ENCODE measurements at regions not wholly inside any gene's neighbourhood (a gene's known extent, or its start where the extent isn't known, plus 50 kb on each side); places are given as distances from the start of the nearest gene placed in this dataset.

GRCh38 chr10:43728425-43728824 lies 79.7 kb upstream of the ZNF32 start:
- no peak for DNase-seq (ENCODE audit: low read depth)

- DNase-seq (ENCODE audit: low read depth) = no peak
These were observed 79.3 kb upstream of the ZNF32 start for GRCh38 chr10:43727935-43728334.

DNA sequence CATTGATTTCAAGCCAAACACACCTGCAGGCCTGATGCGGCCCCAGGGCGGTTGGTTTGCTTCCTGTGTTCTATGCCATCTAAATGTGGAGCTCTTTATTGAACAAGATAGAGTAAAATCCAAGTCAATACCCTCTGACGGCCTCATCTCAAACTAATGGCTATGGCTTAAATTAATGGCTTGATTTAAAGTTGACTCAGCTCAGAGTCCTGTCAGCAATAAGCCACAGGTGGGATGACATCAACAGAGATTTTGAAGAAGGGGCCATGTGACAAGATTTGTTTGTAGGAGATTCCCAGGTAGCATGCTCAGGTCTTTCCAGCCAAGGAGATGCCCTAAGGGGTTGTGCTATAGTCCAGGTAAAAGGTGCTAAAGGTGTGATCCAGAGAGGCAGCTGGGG lies 66.7 kb upstream of the ZNF32 start:
- DNase-seq (ENCODE audit: low read depth) = no peak

- DNase-seq (ENCODE audit: low read depth) = no peak
These were observed 64.3 kb upstream of the ZNF32 start for GRCh38 chr10:43712821-43713584.

DNA sequence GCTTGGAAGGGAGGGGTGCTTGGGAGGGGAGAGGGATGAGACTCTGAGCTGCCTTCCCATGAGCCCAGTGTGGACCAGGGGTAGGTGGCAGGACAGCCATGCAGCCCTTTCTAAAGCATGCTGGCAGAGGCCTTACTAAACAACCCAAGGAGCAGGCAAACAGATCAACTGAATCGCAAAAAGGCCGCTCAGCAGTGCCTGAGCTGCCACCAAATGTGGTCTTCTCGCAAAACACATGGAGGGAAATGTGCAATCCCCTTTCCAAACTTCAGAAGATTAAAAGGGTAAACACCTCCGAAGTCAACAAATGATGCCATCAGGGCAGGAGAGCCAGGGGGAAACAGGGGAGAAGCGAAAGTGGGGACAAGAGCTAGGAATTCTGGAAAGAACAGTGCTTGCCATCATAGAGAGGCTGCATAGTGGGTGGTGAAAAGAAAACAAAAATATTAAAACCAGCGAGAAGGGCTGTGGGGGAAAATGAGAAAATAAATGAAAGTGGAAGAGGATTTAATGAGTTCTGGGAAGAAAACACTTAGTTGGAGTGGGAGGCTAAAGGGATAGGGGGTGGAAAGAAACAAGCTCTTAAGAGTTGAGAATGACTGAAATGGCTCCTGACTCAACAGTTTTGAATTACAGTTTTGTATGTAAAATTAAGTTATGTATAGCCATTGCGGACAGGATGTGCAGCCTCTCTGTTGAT lies 62.2 kb upstream of the ZNF32 start:
- no peak for DNase-seq (ENCODE audit: low read depth)

- DNase-seq (ENCODE audit: low read depth) = no peak
These were observed 59.6 kb upstream of the ZNF32 start for GRCh38 chr10:43708262-43708661.

- no peak for DNase-seq (ENCODE audit: low read depth)
These were observed 59.1 kb upstream of the ZNF32 start for GRCh38 chr10:43707770-43708169.

- no peak for DNase-seq (ENCODE audit: low read depth)
These were observed 57.5 kb upstream of the ZNF32 start for GRCh38 chr10:43706166-43706565.

GRCh38 chr10:43703286-43703685 lies 54.6 kb upstream of the ZNF32 start:
- no peak for DNase-seq (ENCODE audit: low read depth)

DNA sequence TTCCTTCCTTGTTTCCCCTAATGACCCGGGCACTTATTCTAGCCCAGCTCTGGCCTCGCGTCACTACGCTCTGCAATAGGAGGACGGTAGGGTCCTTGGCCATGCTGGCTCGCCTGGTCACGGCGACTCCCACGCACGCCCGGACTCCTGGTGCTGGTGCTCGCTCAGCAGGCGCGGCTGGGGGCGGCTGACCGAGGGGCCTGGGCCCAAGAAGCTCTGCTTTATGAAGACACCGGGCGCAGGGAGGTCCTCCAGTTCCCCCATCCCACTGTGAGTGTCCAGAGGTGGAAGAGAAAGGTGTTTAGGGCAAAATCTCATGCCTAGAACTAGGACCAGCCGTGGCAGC lies 54.2 kb upstream of the ZNF32 start:
- DNase-seq (ENCODE audit: low read depth) = no peak

DNA sequence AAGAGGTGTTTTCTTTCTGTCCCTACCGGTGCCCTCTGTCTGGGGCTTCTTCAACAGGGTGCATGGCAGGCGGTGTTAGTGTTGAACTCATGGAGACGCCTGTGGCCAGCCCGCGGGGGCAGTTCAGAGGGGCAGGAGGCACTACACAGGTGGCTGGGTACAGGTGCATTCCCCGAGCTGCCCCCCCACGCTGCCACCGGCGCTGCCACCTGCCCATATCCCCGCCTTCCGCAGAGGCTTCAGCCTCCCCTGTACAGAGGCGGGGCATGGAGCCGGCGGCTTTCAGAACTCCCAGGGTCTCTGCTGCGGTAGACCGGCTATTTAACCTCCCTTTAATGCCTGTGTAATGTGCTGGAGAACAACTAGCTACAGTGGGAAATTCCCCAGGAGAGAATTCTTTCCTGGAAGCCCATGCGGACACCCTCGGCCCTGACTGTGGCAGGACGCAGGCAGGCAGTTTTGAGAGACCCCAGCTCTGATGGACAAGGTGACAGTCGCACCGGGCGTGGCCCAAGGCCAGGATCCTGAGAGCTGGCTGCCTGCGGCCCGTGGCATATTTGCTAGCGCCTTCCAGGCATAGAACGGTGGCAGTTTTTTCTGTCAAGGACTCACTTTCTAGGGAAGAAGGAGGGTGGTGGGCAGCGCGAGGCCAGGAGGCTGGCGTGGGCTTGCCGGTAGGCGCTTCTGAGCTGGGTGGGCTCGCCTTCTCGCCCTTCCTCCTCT lies 53.7 kb upstream of the ZNF32 start:
- DNase-seq (ENCODE audit: low read depth) = no peak

- DNase-seq (ENCODE audit: low read depth) = no peak
These were observed 52.6 kb upstream of the ZNF32 start for GRCh38 chr10:43701295-43701694.

GRCh38 chr10:43700306-43700705 lies 51.6 kb upstream of the ZNF32 start:
- DNase-seq (ENCODE audit: low read depth) = no peak

- no peak for DNase-seq (ENCODE audit: low read depth)
These were observed 50.8 kb upstream of the ZNF32 start for GRCh38 chr10:43699516-43699915.

All from HS-5 (cell line).